A549 (cell line): ENCODE measurements at regions not wholly inside any gene's neighbourhood (a gene's known extent, or its start where the extent isn't known, plus 50 kb on each side); places are given as distances from the start of the nearest gene placed in this dataset.
A peak's percentile ranks its signal among the peaks of the same experiment; 100 is the strongest.

Experiments
- ATAC-seq, 2 experiments: fragments of 200-7000 bp in 1 of 2; fragments of >200 bp in 1 of 2; cut with Nextera tagmentation in 1 of 2; cut with Tn5 transposase in 1 of 2; 3 replicates each; pipeline versions ENCODE4 v1.8.0 to v1.9.1; 2018 to 2020; ENCODE audit warnings: mild to moderate bottlenecking in 1 of 2, moderate library complexity in 1 of 2
- CTCF ChIA-PET: fragments of 300-600 bp; sonication (Branson Sonifier 250); formaldehyde crosslinking; extraction: SDS; loops from one replicate; lab custom pipeline; 2021; ENCODE audit warnings: antibody characterized with exemption, inconsistent platforms; lab: Yijun Ruan, JAX
- POLR2A ChIA-PET: fragments of 350-600 bp; formaldehyde crosslinking; extraction: SDS; loops from one replicate; lab custom pipeline; 2021; ENCODE audit warnings: antibody characterized with exemption, inconsistent platforms; lab: Yijun Ruan, JAX
- DNase-seq, 2 experiments: peaks; one replicate each; pipeline versions ENCODE4 v3.0.0 to v3.0.0-alpha.2; 2011 to 2016; ENCODE audit warnings: low read depth in 1 of 2, low spot score in 1 of 2
- FAIRE-seq: peaks from 2 replicates; lab custom pipeline; 2011; peaks lifted over from hg19 to GRCh38; lab: Jason Lieb, UNC
- H3K27ac ChIP-seq, 2 experiments: fragments of >200 bp; sonication (Bioruptor Twin); formaldehyde crosslinking; 3 replicates each; pipeline ENCODE4 v1.5.1; 2016 to 2017
- H3K4me1 ChIP-seq: fragments of >200 bp; sonication (Bioruptor Twin); formaldehyde crosslinking; 3 replicates; pipeline ENCODE4 v1.6.1; 2016
- H3K4me2 ChIP-seq: fragments of >200 bp; sonication (Bioruptor Twin); formaldehyde crosslinking; 3 replicates; pipeline ENCODE4 v1.6.1; 2016
- H3K4me3 ChIP-seq: fragments of >200 bp; sonication (Bioruptor Twin); formaldehyde crosslinking; 3 replicates; pipeline ENCODE4 v1.5.1; 2016
- H3K9me3 ChIP-seq: fragments of >200 bp; sonication (Bioruptor Twin); formaldehyde crosslinking; 3 replicates; pipeline ENCODE4 v1.6.1; 2016
- CBX8 ChIP-seq: fragments of 200-600 bp; sonication (generic); IDR thresholded peaks from 2 replicates; pipeline ENCODE4 v1.6.1; 2016
- CEBPB ChIP-seq, 2 experiments: fragments of >200 bp in 1 of 2; sonication (Bioruptor Twin) in 1 of 2; formaldehyde crosslinking in 1 of 2; IDR thresholded peaks; 2 replicates each; pipeline ENCODE4 v1.6.1; 2012 to 2016
- ESRRA ChIP-seq: fragments of 150-350 bp; IDR thresholded peaks from 2 replicates; pipeline ENCODE4 v1.6.1; 2014; ENCODE audit warnings: mild to moderate bottlenecking, low read length, borderline replicate concordance
- FOXS1 ChIP-seq: fragments of 250-450 bp; sonication (Bioruptor Pico); IDR thresholded peaks from 2 replicates; pipeline ENCODE4 v1.5.0; 2020; ENCODE audit warnings: mild to moderate bottlenecking, moderate library complexity
- GATA3 ChIP-seq: IDR thresholded peaks from 2 replicates; pipeline ENCODE4 v1.6.1; 2012; ENCODE audit warnings: borderline replicate concordance
- HOXA7 ChIP-seq: fragments of 250-450 bp; sonication (Bioruptor Pico); IDR thresholded peaks from 2 replicates; pipeline ENCODE4 v1.5.0; 2020; ENCODE audit warnings: mild to moderate bottlenecking, moderate library complexity
- JUNB ChIP-seq: fragments of >200 bp; sonication (Bioruptor Twin); formaldehyde crosslinking; IDR thresholded peaks from 2 replicates; pipeline ENCODE4 v1.6.1; 2016
- MYC ChIP-seq: IDR thresholded peaks from 2 replicates; pipeline ENCODE4 v1.6.1; 2012; ENCODE audit warnings: mild to moderate bottlenecking, inconsistent platforms, low read length, improper control_type of control experiment, borderline replicate concordance
- NFE2L2 ChIP-seq: fragments of 150-350 bp; conservative IDR thresholded peaks from 2 replicates; pipeline ENCODE4 v1.6.1; 2014; ENCODE audit warnings: low read length
- NR3C1 ChIP-seq: fragments of >200 bp; sonication (Bioruptor Twin); formaldehyde crosslinking; IDR thresholded peaks from 3 replicates; pipeline ENCODE4 v1.6.1; 2017
- RAD21 ChIP-seq, 2 experiments: fragments of >200 bp in 1 of 2; sonication (Bioruptor Twin) in 1 of 2; formaldehyde crosslinking in 1 of 2; IDR thresholded peaks in 1 of 2; conservative IDR thresholded peaks in 1 of 2; 2 replicates in 1 of 2; 3 replicates in 1 of 2; pipeline ENCODE4 v1.6.1; 2012 to 2018; ENCODE audit warnings: inconsistent platforms in 1 of 2
- RCOR1 ChIP-seq: fragments of 150-350 bp; IDR thresholded peaks from 2 replicates; pipeline ENCODE4 v1.6.1; 2014; ENCODE audit warnings: antibody characterized with exemption, low read length, low read depth
- RFX5 ChIP-seq: fragments of 450-650 bp; IDR thresholded peaks from 2 replicates; pipeline ENCODE4 v1.7.1; 2014; ENCODE audit warnings: antibody characterized with exemption, mild to moderate bottlenecking, moderate library complexity
- RNF2 ChIP-seq: fragments of 200-600 bp; sonication (generic); IDR thresholded peaks from 2 replicates; pipeline ENCODE4 v1.6.1; 2016; ENCODE audit warnings: low read depth, mild to moderate bottlenecking, antibody characterized with exemption, moderate library complexity, borderline replicate concordance
- TFCP2L1 ChIP-seq: fragments of 250-450 bp; sonication (Bioruptor Pico); IDR thresholded peaks from 2 replicates; pipeline ENCODE4 v1.5.0; 2021; ENCODE audit warnings: mild to moderate bottlenecking
- TP53 ChIP-seq: fragments of 250-450 bp; sonication (Bioruptor Pico); IDR thresholded peaks from 2 replicates; pipeline ENCODE4 v1.5.0; 2021; ENCODE audit warnings: mild to moderate bottlenecking, moderate library complexity
- ZNF302 ChIP-seq: fragments of 250-450 bp; sonication (Bioruptor Pico); IDR thresholded peaks from 2 replicates; pipeline ENCODE4 v1.9.0; 2021; ENCODE audit warnings: inconsistent platforms, mild to moderate bottlenecking, moderate library complexity
- WGBS: methylation state at CpG from one replicate; pipeline ENCODE4 v1.1.6; 2017; ENCODE audit errors: missing lambda C conversion rate; 5-methylcytosine and 5-hydroxymethylcytosine counted together
- TF ChIP-seq, protein P1 (sequence below): fragments of 250-450 bp; sonication (Bioruptor Pico); IDR thresholded peaks from 2 replicates; pipeline ENCODE4 v1.5.0; 2020; ENCODE audit warnings: low read depth, mild to moderate bottlenecking, moderate library complexity
- TF ChIP-seq, protein P2 (sequence below): fragments of >200 bp; sonication (Bioruptor Twin); formaldehyde crosslinking; IDR thresholded peaks from 3 replicates; pipeline ENCODE4 v1.6.1; 2016
- TF ChIP-seq, protein P3 (sequence below): IDR thresholded peaks from 2 replicates; pipeline ENCODE4 v1.6.1; 2012
- TF ChIP-seq, protein P4 (sequence below): fragments of 150-350 bp; IDR thresholded peaks from 2 replicates; pipeline ENCODE4 v1.6.1; 2014; ENCODE audit warnings: low read depth, mild to moderate bottlenecking, low read length
- TF ChIP-seq, protein P5 (sequence below): fragments of 250-450 bp; sonication (Bioruptor Pico); IDR thresholded peaks from 2 replicates; pipeline ENCODE4 v1.5.0; 2021; ENCODE audit warnings: mild to moderate bottlenecking, moderate library complexity, borderline replicate concordance

DNA sequence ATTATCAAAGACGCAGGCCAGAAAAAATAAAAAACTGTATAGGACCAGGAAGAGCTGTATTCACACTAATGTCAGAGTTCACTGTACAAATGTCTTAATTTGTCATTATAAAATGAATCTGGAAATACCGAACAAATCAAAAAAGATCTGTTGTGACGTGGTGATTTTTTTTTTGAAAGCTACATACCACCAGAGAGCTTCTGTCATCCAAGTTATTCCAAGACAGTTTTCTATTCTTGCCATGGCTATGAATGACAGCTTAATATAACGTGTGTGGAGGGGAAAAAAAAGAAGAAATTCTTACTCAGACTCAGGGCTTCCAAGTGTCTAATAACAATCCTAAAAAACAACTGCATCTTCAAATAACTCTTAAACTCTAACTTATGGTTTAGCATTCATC, 328.8 kb upstream of the BTBD3 start:
- no peak for TF ChIP-seq CBX8
- no peak for TF ChIP-seq JUNB
- no peak for TF ChIP-seq MYC
- no peak for TF ChIP-seq TFCP2L1 (CRISPR knock-in tag)
- TF ChIP-seq, protein P1, sequence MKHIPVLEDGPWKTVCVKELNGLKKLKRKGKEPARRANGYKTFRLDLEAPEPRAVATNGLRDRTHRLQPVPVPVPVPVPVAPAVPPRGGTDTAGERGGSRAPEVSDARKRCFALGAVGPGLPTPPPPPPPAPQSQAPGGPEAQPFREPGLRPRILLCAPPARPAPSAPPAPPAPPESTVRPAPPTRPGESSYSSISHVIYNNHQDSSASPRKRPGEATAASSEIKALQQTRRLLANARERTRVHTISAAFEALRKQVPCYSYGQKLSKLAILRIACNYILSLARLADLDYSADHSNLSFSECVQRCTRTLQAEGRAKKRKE (CRISPR knock-in tag), result no peak
- TF ChIP-seq FOXS1 (CRISPR knock-in tag), result no peak
- no peak for TF ChIP-seq RCOR1
- TF ChIP-seq, protein P2, sequence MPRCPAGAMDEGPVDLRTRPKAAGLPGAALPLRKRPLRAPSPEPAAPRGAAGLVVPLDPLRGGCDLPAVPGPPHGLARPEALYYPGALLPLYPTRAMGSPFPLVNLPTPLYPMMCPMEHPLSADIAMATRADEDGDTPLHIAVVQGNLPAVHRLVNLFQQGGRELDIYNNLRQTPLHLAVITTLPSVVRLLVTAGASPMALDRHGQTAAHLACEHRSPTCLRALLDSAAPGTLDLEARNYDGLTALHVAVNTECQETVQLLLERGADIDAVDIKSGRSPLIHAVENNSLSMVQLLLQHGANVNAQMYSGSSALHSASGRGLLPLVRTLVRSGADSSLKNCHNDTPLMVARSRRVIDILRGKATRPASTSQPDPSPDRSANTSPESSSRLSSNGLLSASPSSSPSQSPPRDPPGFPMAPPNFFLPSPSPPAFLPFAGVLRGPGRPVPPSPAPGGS, result no peak
- TF ChIP-seq CEBPB (IDR thresholded peaks at IDR 0.05), result no peak
- TF ChIP-seq, all 56 proteins: peak for 0
- Histone ChIP-seq H3K4me1 (no peaks in the 10 kb centered on the region), H3K9me3 (peaks cover 11% of the 10 kb centered on the region; the same call in 1 of the 3 replicates), H3K4me3 (no peak overlapping the region), H3K27ac (no peak overlapping the region), H3K4me2 (no peak overlapping the region)
- DNase-seq (no peak), FAIRE-seq (peak; percentile 46), ATAC-seq (no peak)
- ChIA-PET POLR2A (no interaction called here), CTCF (interaction anchor here (0.9 kb wide), 1 partner anchor 1971 kb away, joined by 3 read pairs; no protein-coding TSS in a partner anchor)
- WGBS, result 11% methylated on average over 4 of the region's 4 CpGs

DNA sequence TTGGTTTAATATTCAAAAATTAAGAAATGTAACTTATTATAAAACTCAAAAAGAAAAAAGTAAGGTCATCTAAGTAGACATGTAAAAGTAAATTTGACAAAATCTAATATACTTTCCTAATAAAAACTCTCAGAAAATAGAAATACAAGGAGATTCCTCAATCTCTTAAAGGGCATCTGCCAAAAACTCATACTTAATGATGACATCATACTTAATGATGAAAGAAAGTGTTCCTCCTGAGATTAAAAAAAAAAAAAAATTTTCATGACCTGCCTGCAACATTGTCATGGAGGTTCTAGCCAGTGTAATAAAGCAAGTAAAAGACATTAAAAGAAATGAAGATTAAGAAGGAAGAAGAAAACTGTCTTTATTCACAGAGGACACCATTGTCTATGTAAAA, 325.7 kb upstream of the BTBD3 start:
- H3K4me1 ChIP-seq, result no peaks in the 10 kb centered on the region
- no peak for ATAC-seq
- H3K27ac ChIP-seq, result no peak overlapping the region
- ChIA-PET POLR2A (no interaction called here), CTCF (no interaction called here)
- H3K4me2 ChIP-seq, result no peak overlapping the region
- DNase-seq, result no peak
- peaks cover 11% of the 10 kb centered on the region; the same call in 1 of the 3 replicates for H3K9me3 ChIP-seq
- TF ChIP-seq, protein P3, sequence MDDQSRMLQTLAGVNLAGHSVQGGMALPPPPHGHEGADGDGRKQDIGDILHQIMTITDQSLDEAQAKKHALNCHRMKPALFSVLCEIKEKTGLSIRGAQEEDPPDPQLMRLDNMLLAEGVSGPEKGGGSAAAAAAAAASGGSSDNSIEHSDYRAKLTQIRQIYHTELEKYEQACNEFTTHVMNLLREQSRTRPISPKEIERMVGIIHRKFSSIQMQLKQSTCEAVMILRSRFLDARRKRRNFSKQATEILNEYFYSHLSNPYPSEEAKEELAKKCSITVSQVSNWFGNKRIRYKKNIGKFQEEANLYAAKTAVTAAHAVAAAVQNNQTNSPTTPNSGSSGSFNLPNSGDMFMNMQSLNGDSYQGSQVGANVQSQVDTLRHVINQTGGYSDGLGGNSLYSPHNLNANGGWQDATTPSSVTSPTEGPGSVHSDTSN, result no peak
- TF ChIP-seq RAD21 (conservative IDR thresholded peaks at IDR 0.05 in 1 of 2, IDR thresholded peaks at IDR 0.05 in 1 of 2) (no peak), CEBPB (IDR thresholded peaks at IDR 0.05) (no peak), JUNB (no peak), RNF2 (no peak), NR3C1 (no peak), ZNF302 (CRISPR knock-in tag) (no peak), MYC (no peak), HOXA7 (CRISPR knock-in tag) (no peak), ESRRA (no peak), TP53 (CRISPR knock-in tag) (no peak), CBX8 (no peak), NFE2L2 (no peak), GATA3 (no peak), RFX5 (no peak)
- TF ChIP-seq, protein P4, sequence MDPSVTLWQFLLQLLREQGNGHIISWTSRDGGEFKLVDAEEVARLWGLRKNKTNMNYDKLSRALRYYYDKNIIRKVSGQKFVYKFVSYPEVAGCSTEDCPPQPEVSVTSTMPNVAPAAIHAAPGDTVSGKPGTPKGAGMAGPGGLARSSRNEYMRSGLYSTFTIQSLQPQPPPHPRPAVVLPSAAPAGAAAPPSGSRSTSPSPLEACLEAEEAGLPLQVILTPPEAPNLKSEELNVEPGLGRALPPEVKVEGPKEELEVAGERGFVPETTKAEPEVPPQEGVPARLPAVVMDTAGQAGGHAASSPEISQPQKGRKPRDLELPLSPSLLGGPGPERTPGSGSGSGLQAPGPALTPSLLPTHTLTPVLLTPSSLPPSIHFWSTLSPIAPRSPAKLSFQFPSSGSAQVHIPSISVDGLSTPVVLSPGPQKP, result no peak
- TF ChIP-seq, protein P5, sequence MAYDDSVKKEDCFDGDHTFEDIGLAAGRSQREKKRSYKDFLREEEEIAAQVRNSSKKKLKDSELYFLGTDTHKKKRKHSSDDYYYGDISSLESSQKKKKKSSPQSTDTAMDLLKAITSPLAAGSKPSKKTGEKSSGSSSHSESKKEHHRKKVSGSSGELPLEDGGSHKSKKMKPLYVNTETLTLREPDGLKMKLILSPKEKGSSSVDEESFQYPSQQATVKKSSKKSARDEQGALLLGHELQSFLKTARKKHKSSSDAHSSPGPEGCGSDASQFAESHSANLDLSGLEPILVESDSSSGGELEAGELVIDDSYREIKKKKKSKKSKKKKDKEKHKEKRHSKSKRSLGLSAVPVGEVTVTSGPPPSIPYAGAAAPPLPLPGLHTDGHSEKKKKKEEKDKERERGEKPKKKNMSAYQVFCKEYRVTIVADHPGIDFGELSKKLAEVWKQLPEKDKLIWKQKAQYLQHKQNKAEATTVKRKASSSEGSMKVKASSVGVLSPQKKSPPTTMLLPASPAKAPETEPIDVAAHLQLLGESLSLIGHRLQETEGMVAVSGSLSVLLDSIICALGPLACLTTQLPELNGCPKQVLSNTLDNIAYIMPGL (CRISPR knock-in tag), result no peak
- FAIRE-seq, result no peak
- no peak overlapping the region for H3K4me3 ChIP-seq
